ENCODE measurements at regions not wholly inside any gene's neighbourhood (a gene's known extent, or its start where the extent isn't known, plus 50 kb on each side); places are given as distances from the start of the nearest gene placed in this dataset.

- DNase-seq (ENCODE audit: low spot score), result no peak
- in situ Hi-C loops (cut with HindIII; ENCODE audit: low sequenced_read_pairs), result no loop called here
Measured at GRCh38 chr20:19938421-19939090, 78.6 kb upstream of the NAA20 start.

GRCh38 chr20:19940988-19941460 lies 76.1 kb upstream of the NAA20 start:
- in situ Hi-C loops (cut with HindIII; ENCODE audit: low sequenced_read_pairs), result no loop called here

GRCh38 chr20:19942611-19943010 lies 74.6 kb upstream of the NAA20 start:
- no peak for DNase-seq (ENCODE audit: low spot score)
- in situ Hi-C loops (cut with HindIII; ENCODE audit: low sequenced_read_pairs), result no loop called here

More at GRCh38 chr20:19940988-19941460, 76.1 kb upstream of the NAA20 start:
- no peak for DNase-seq (ENCODE audit: low spot score)

GRCh38 chr20:19943061-19943521 lies 74.1 kb upstream of the NAA20 start:
- in situ Hi-C loops (cut with HindIII; ENCODE audit: low sequenced_read_pairs), result no loop called here
- DNase-seq (ENCODE audit: low spot score), result no peak

- in situ Hi-C loops (cut with HindIII; ENCODE audit: low sequenced_read_pairs), result no loop called here
- DNase-seq (ENCODE audit: low spot score), result no peak
Measured at GRCh38 chr20:19944772-19945459, 72.2 kb upstream of the NAA20 start.

GRCh38 chr20:19945732-19946670 lies 71.2 kb upstream of the NAA20 start:
- in situ Hi-C loops (cut with HindIII; ENCODE audit: low sequenced_read_pairs), result no loop called here
- no peak for DNase-seq (ENCODE audit: low spot score)

- in situ Hi-C loops (cut with HindIII; ENCODE audit: low sequenced_read_pairs), result no loop called here
Measured at GRCh38 chr20:19947611-19948264, 69.4 kb upstream of the NAA20 start.

GRCh38 chr20:19949195-19949867 lies 67.8 kb upstream of the NAA20 start:
- in situ Hi-C loops (cut with HindIII; ENCODE audit: low sequenced_read_pairs), result no loop called here
- DNase-seq (ENCODE audit: low spot score), result no peak

More at GRCh38 chr20:19947611-19948264, 69.4 kb upstream of the NAA20 start:
- no peak for DNase-seq (ENCODE audit: low spot score)

GRCh38 chr20:19950042-19950441 lies 67.1 kb upstream of the NAA20 start:
- in situ Hi-C loops (cut with HindIII; ENCODE audit: low sequenced_read_pairs), result no loop called here
- no peak for DNase-seq (ENCODE audit: low spot score)

- DNase-seq (ENCODE audit: low spot score), result no peak
- in situ Hi-C loops (cut with HindIII; ENCODE audit: low sequenced_read_pairs), result no loop called here
Measured at GRCh38 chr20:19952392-19952791, 64.8 kb upstream of the NAA20 start.

- DNase-seq (ENCODE audit: low spot score), result no peak
- in situ Hi-C loops (cut with HindIII; ENCODE audit: low sequenced_read_pairs), result no loop called here
Measured at GRCh38 chr20:19953606-19954005, 63.6 kb upstream of the NAA20 start.

- in situ Hi-C loops (cut with HindIII; ENCODE audit: low sequenced_read_pairs), result no loop called here
- DNase-seq (ENCODE audit: low spot score), result no peak
Measured at GRCh38 chr20:19956976-19957375, 60.2 kb upstream of the NAA20 start.

- DNase-seq (ENCODE audit: low spot score), result no peak
- in situ Hi-C loops (cut with HindIII; ENCODE audit: low sequenced_read_pairs), result no loop called here
Measured at GRCh38 chr20:19958219-19958618, 58.9 kb upstream of the NAA20 start.

GRCh38 chr20:19958928-19959327 lies 58.2 kb upstream of the NAA20 start:
- in situ Hi-C loops (cut with HindIII; ENCODE audit: low sequenced_read_pairs), result no loop called here
- no peak for DNase-seq (ENCODE audit: low spot score)

- in situ Hi-C loops (cut with HindIII; ENCODE audit: low sequenced_read_pairs), result no loop called here
- no peak for DNase-seq (ENCODE audit: low spot score)
Measured at GRCh38 chr20:19960745-19961144, 56.4 kb upstream of the NAA20 start.

GRCh38 chr20:19961293-19961692 lies 55.9 kb upstream of the NAA20 start:
- DNase-seq (ENCODE audit: low spot score), result no peak
- in situ Hi-C loops (cut with HindIII; ENCODE audit: low sequenced_read_pairs), result no loop called here

- in situ Hi-C loops (cut with HindIII; ENCODE audit: low sequenced_read_pairs), result no loop called here
- no peak for DNase-seq (ENCODE audit: low spot score)
Measured at GRCh38 chr20:19962958-19963357, 54.2 kb upstream of the NAA20 start.
